HG02870 (cell line): ENCODE measurements at regions not wholly inside any gene's neighbourhood (a gene's known extent, or its start where the extent isn't known, plus 50 kb on each side); places are given as distances from the start of the nearest gene placed in this dataset.

Source experiments
- ATAC-seq: cut with Tn5 transposase; IDR thresholded peaks from one replicate; pipeline ENCODE4 v1.9.1; 2021; ENCODE audit warnings: mild to moderate bottlenecking, moderate library complexity; ENCODE audit not compliant: unreplicated experiment

DNA sequence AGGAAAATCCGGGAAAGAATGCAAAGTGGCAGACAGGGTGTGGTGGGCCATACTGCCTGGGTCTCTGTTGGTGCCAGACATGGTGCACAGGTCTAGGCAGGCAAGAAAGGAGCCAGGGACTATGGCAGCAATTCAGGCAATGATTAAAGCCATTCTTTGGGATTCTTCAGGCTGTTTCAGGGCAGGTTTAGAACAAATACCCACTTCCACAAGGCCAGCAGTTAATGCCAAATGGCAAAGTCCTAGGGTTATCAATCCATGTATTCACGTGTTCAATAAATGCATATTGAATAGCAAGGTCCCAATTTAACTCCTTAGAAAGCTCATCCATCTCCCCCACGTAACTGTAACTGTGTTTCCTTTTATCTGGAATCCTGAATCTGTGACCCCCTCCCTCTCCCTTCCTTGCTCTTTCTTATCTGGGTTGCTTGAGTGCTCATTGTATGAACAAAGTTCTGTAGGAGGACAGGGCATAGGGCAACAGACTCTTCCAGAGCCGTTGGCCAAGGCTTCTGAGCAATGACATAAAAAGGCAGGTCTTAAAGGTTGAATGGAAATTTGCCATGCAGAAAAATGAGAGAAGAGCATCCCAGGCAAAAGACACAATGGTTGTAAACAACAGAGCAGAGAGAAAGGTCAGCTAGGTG lies 146.8 kb upstream of the KLHL29 start:
- no peak for ATAC-seq

DNA sequence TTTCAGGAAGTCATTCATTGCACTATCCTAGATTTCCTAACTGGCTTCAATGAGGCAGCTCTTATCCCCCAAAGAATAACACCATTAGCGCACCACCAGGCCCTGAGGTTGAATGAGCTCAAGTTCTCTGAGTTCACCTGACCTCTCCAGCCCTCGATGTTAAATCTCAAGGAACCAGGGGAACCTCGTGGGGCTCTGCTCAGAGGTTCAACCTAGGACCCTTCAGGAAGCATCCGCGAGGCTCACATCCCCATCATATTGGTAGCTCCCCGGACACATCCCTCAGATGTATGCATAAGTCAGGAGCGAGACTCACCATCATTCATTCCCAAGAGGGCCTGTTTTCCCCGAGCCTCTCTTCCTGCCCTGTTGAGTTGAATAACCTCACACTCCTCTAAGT lies 145.6 kb upstream of the KLHL29 start:
- ATAC-seq, result no peak

DNA sequence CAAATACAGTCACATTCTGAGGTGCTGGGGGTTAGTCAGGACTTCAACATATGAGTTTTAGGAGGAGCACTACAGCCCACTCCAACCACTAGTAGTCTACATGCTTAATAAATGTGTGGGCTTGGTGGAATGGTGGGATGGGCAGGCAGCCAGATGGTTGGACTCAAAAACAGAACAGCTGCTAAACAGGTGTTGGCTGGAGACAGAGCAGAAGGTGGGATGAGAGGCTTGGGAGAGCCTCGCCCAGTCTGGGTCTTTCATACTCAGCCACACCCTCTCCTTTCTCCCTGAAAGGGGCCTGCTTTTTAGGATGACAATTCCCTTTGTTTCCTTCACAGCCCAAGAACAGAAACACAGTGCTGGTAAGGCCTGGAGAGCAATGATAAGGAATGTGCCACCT lies 143.9 kb upstream of the KLHL29 start:
- no peak for ATAC-seq

DNA sequence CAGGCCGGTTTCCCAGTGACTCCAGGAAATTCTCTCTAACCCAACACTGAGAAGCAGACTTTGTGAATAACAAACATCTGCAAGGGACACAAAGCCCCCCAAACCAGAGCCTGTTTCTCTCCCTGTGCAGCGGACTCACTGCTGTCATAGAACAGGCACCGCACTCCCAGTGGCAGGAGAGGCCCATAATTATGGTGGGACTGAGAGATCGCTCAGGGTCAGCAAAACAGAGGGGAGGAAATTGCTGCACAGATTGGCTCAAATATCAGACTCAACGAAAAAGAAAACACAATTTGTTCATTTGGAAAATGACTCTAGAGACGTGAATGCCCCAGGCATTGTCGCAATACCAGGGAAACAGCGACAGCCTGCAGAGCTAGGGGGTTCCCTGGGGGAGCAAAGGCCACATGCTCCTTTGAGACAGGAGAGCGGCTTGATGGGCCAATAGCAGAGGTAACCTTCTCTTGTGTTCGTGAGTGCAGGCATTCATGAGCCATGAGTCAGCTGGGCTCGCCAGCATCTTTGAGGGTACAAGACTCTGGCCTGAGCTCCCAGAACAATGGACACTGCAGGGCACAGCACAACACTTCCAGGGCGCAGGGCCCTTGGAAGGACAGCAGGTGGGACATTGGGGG lies 143.3 kb upstream of the KLHL29 start:
- ATAC-seq, result no peak

DNA sequence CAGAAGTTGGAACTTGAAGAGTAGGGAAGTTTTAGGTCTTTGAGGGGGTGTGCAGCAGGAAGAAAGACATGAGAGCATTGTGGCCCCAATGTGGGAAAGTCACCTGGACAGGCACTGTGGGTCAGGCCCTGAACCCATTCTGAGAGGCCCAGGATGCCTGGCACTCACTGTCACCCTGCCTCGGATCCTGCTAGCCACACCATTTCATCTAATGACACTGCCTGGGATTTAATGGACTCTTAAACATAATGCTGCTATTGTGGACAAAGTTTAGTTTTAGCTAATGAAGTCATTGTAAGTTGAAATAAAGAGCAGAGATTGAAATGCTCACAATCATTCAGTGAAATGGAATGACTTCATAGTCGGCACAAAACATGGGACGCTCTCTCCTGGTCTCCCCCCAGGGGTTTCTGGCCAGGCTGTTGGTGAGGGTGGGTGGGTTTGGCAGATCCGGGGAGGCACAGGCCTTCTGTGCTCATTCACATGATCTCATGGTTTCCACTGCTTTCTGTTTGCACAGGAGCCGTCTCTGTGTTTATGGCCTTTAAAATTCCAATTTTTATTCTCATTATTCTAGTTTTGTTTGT lies 141.8 kb upstream of the KLHL29 start:
- ATAC-seq, result no peak

DNA sequence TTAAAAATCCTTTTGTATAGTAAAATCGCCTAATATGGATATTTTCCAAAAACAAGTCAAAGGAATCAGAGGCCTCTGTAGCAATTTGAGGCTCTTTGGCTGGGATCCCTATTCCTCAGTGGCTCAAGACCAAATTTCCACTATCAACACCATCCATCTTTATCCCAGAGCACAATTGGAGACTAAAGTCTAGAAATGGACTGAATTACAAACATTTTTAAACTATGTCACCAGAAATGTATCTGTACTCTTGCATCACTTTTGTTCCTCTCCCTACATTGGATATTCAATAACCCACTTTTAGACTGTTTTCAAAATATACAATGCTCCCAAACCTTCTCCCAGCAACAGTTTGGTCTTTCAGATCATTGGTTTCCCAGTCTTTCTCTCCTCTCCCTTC lies 140.4 kb upstream of the KLHL29 start:
- no peak for ATAC-seq

DNA sequence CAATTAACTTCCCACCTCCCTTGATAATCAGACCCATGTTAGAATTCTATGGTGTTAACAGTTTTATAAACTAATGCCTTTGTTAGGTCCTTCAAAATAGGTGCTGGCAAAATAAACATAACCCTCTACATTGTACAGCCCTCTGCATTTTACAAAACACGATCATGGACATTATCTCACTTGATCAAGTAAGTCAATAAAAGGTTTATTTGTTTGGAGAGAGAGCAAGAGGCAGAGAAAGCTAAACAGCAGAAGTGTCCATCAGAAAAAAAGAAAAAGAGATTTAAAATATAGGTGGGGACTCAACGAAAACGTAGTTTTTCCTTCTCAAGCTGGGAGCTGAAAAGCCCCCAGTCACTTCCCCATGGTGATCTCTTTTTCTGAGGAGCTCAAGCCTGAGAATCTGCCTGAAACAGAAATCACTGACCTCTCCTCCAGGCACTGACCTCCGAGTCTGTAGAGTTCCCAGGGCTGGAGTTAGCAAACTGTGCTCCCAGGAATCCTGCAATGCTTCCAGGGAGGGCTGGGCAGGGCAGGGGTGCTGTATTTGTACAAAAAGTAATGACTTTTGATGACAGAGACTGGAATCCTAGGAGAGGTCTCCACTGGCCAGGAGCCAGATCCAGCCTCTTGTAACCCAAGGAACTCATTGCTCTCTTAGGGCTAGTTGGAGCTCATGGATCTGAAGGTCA lies 137.8 kb upstream of the KLHL29 start:
- ATAC-seq, result no peak

DNA sequence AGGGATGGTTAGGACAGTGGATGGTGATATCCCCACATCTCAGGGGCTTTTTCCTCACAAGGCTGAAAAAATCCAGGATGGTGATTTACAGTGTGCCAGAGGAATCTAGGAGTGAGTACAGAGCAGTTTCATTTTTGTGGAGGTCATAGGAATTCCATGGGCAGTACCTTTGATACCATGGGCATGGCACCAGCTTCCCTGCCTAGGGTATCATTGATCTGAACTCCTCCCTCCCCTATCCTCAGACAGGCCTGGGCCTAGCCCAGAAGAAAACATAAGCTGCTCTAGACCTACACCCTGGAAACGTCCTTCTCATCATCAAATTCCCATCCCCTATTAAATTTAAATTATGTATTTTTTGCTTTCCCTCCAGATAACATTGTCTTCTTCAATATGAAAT lies 136.3 kb upstream of the KLHL29 start:
- ATAC-seq, result no peak

DNA sequence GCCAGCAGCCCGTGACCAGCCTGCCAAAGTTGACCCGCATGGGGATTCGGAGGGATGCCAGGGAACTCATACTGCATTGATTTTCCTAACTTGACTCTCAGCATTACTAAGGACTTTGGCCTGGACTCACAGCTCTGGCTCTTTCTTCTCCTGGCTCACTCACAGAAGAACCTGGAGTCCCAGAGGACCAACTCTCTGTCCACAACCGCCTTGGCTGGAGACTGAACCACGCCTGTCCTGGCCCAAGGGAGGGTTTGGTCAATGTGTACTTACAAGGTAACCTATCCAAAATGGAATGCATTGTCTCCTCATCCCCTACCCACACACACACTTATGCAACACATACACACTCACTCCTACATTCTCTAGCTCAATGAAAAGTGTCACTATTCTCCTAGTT lies 135.6 kb upstream of the KLHL29 start:
- ATAC-seq, result no peak

DNA sequence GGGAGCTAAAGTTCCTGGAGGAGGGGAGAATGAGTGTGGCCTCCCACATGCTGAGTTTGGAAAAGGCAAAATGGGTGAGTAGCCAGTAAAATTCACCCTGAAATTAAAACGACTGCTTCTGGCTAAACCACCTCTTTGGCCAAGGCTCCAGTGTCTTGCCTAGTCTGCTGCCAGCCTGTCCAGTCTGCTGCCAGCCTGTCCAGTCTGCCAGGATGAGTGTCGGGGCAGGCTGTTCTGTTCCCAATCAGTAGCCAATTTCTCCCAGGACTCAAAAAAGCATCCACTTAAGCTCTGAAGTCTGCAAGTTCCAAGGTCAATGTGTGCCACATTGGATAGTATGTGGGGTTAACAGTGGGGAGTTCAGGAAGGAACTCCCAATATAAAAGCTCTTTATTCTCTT lies 134.6 kb upstream of the KLHL29 start:
- no peak for ATAC-seq

DNA sequence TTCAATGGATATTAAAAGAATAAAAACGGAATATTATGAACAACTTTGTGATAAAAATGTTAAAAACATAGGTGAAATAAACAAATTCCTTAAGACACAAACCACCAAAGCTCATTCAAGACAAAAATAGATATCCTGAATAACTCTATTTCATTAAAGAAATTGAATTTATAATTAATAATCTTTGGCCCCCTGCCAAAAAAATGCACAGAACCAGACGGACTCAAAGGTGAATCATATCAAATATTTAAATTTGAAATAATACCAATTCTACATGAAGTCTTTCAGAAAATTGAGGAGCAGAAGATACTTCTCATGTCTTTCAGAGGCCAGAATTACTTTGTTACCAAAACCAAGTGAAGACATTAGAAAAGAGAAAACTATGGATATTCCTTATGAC lies 128.3 kb upstream of the KLHL29 start:
- ATAC-seq, result no peak

DNA sequence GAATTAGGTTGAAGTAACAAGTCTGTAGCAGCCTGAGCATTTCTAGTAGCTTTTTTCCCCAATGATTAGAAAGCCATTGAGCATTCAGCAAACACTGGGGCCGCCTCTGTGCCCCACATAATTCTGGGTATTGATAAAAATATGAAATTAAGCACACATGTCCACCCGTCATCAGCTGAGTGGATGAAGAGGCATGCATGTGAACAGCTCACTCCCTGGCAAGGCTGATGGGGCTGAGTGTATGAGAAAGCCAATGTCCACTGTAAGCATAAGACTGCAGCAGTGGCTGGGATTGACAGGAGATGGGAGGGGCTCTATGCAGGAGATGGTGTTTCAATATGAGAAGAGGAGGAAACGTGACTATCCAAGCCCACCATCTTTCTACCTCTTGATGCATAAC lies 124.4 kb upstream of the KLHL29 start:
- ATAC-seq, result no peak

DNA sequence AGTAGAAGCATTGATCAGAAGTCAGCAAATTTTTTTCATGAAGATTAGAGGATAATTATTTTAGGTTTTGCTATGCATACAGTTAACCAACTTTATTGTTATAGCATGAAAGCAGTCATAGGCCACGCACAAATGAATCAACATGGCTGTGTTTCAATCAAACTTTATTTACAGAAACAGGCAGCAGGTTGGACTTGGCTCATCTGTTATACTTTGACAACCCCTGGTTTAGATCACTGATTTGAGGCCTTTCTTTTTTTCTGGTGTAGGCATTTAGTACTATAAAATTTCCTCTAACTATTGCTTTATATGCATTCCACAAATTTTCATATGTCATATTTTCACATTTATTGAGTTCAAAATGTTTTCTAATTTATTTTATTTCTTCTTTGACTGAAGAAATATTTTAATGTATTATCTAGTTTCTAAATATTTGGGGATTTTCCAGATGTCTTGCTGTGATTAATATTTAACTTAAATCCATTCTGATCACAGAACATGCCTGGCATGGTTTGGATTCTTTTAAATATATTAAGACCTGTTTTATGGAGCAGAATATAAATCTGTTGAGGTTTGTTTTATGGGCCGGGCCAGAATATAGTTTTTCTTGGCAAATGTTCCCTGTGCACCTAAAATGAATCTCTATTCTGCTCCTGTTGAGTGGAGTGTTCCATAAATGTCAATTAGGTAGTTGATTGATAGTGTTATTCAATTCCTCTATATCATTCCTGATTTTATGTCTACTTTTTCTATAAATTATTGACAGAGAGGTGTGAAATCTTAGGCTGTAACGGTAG lies 116.3 kb upstream of the KLHL29 start:
- no peak for ATAC-seq

DNA sequence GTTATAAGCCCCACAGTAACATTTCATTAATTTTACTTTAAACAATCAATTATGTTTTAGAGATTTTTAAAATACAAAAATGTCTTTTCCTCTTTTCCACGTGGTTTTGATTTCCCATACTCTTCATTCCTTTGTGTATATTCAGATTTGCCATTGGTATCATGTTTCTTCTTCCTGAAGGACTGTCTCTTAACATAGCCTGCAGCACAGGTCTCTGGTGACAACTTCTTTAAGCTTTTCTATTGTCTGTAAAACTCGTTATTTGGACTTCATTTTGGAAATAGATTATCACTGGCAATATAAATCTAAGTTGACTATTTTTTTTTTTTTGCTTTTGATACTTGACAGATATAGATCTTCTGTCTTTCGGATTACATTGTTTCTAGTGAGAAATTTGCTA lies 115.2 kb upstream of the KLHL29 start:
- no peak for ATAC-seq

DNA sequence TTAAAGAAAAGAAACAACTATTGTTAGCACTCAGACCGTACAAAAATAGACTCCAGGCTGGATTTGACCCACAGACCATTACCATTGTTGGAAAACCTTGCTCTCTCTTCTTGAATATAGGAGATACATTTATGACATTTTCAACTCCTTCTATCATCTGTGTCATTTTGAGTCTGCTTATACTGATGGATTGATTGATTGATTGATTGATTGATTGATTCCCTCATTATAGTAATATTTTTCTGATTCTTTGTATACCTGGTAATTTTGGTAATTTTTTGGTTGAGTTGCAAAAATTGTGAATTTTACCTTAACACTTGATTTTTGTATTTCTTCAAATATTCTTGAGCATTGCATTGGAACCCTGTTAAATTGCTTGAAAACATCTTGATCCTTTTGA lies 114.2 kb upstream of the KLHL29 start:
- no peak for ATAC-seq

DNA sequence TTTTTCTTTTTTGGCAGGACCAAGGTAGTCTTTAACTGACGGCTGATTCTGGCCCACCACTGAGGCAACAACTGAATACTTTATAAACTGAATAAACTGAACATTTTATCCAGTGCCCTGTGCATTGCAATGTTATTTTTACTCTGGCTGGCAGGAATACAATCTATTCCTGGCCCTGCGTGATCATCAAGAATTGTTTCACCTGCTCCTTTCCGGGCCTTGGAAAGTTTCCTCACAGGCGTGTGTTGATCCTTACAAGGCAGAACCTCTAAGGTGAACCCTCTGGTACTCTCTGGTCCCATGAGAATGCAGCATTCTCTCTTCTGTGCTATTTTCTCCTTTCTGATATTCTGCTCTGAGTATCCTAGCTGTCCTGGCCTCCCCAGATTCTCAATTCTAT lies 113.7 kb upstream of the KLHL29 start:
- ATAC-seq, result no peak

DNA sequence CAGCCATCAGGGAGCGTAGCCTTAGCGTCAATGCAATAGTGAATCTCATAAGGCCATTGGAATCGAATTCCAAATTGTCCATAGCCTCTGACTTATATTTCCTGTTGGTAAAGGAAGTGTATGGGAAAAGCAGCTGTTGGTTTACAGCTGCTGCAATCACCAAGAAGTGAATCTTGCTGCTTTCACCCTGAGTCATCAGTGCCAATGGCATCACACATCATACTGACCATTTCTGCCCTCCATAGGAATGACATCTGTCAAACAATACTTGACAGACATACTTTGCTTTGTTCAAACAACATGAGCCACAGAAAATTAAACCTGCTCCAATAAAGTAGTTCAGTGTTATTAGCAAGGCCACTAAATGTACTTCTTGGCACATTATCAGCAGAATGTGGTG lies 111.2 kb upstream of the KLHL29 start:
- ATAC-seq, result no peak

DNA sequence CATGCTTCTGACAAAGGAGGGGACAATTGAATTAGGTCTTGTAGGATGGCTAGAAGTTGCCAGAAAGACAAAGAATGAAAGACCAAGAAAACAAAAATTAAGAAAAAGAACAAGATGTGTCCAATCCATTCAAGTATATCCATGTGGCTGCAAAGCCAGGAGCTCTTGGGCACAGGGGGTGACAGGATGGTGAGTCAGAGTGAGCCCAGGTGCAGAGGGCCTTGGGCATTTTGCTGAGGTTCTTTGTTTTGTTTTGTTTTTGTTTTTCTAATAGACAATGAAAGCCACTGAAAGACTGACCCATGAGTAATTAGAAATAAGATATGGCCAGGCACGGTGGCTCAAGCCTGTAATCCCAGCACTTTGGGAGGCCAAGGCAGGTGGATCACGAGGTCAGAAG lies 104.6 kb upstream of the KLHL29 start:
- no peak for ATAC-seq

DNA sequence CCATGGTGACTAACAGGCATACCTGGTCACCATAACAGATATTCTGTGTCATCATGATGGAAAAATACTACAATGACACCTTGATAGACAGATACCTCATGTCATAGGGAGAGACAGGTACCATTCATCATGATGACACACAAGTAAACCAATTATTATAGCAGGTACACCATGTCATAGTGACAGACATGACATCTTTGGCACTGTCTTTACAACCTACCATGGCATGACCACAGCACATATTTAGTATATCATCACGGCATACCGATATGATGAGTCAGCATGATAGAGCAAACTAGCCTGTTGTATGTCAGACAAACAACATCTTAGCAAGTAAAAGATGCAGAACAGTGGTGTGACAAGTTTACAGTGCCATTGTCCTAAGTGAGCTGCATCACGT lies 101.3 kb upstream of the KLHL29 start:
- ATAC-seq, result no peak

DNA sequence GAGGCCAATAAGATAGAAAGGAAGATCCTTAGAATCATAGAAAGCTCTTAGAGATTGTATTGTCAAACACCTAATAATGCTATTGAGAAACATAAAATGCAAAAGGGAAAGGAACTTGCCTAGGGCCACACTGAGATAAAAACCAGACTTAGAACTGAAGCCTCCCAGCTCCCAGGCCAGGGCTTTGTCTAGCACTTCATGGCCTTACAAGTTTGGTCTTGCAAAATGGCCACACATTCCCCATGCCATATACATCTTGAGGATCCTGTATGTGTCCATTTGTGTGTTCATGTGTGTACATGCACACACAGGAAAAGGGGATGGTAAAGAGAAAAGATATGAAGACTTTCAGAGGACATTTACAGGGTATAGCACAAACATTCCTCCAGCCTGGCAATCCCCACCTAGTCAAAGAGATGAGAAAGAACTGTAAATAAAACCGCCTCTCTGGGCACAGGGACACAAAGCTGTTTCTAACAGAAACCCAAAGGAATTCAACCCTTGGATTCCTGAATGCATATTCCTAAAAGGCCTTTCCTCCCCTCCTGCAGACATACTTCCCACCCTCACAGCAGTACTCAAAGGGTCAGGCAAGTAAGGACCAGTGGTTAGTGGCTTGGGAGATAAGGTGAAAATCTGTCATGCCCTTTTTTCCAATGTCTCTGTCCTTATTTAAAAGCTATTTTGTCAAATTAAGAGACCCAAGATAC lies 99.7 kb upstream of the KLHL29 start:
- no peak for ATAC-seq
